GM23338 (cell line): ENCODE measurements at regions not wholly inside any gene's neighbourhood (a gene's known extent, or its start where the extent isn't known, plus 50 kb on each side); places are given as distances from the start of the nearest gene placed in this dataset.

Source experiments
- ATAC-seq: fragments of 200-7000 bp; cut with Tn5 transposase; 3 replicates; pipeline ENCODE4 v1.9.1; 2020
- DNase-seq: peaks from one replicate; pipeline ENCODE4 v3.0.0-alpha.2; 2015; ENCODE audit warnings: low spot score
- H2AFZ ChIP-seq: fragments of 200-600 bp; sonication (generic); 2 replicates; pipeline ENCODE4 v1.8.0; 2016; ENCODE audit warnings: antibody characterized with exemption, mild to moderate bottlenecking, moderate library complexity
- H3F3A ChIP-seq: fragments of 200-600 bp; sonication (generic); replicated peaks from 2 replicates; pipeline ENCODE4 v1.8.0; 2017; ENCODE audit warnings: antibody characterized with exemption, mixed run types, low read depth
- H3K27ac ChIP-seq: fragments of 200-600 bp; sonication (generic); 2 replicates; pipeline ENCODE4 v1.6.1; 2016; ENCODE audit warnings: low read depth
- H3K27me3 ChIP-seq: fragments of 200-600 bp; sonication (generic); 2 replicates; pipeline ENCODE4 v1.8.0; 2016; ENCODE audit warnings: mild to moderate bottlenecking, mixed run types, moderate library complexity; ENCODE audit not compliant: insufficient read depth
- H3K36me3 ChIP-seq: fragments of 200-600 bp; sonication (generic); 2 replicates; pipeline ENCODE4 v1.8.0; 2016; ENCODE audit warnings: mild to moderate bottlenecking; ENCODE audit not compliant: insufficient read depth
- H3K4me1 ChIP-seq: fragments of 200-600 bp; sonication (generic); 2 replicates; pipeline ENCODE4 v1.8.0; 2016; ENCODE audit warnings: mild to moderate bottlenecking, moderate library complexity; ENCODE audit not compliant: insufficient read depth
- H3K4me2 ChIP-seq: fragments of 200-600 bp; sonication (generic); 2 replicates; pipeline ENCODE4 v1.7.1; 2017; ENCODE audit warnings: mixed run types
- H3K4me3 ChIP-seq: fragments of 200-600 bp; sonication (generic); 2 replicates; pipeline ENCODE4 v1.6.1; 2016; ENCODE audit warnings: mixed run types
- H3K79me2 ChIP-seq: fragments of 200-600 bp; sonication (generic); replicated peaks from 2 replicates; pipeline ENCODE4 v1.8.0; 2017; ENCODE audit warnings: mild to moderate bottlenecking; ENCODE audit not compliant: insufficient read depth
- H3K9me2 ChIP-seq: fragments of 200-600 bp; sonication (generic); 2 replicates; pipeline ENCODE4 v1.8.0; 2017; ENCODE audit not compliant: insufficient read depth
- H4K20me1 ChIP-seq: fragments of 200-600 bp; sonication (generic); replicated peaks from 2 replicates; pipeline ENCODE4 v1.8.0; 2017; ENCODE audit warnings: mild to moderate bottlenecking; ENCODE audit not compliant: insufficient read depth
- H3K27ac Mint-ChIP-seq: 2 replicates; pipeline ENCODE4 v1.8.0; 2020; ENCODE audit warnings: inconsistent platforms, mild to moderate bottlenecking, moderate library complexity, mixed read lengths
- H3K27me3 Mint-ChIP-seq: 3 replicates; pipeline ENCODE4 v1.8.0; 2022; ENCODE audit warnings: low read depth, mild to moderate bottlenecking, moderate library complexity, mixed read lengths, inconsistent platforms; ENCODE audit not compliant: insufficient read depth, poor library complexity
- H3K36me3 Mint-ChIP-seq: 3 replicates; pipeline ENCODE4 v1.8.0; 2021; ENCODE audit warnings: low read depth, mild to moderate bottlenecking, inconsistent platforms, moderate library complexity, mixed read lengths
- H3K4me1 Mint-ChIP-seq: 3 replicates; pipeline ENCODE4 v1.8.0; 2020; ENCODE audit warnings: mild to moderate bottlenecking, inconsistent platforms, mixed read lengths
- H3K4me3 Mint-ChIP-seq: 3 replicates; pipeline ENCODE4 v1.8.0; 2021; ENCODE audit warnings: moderate library complexity, mild to moderate bottlenecking, inconsistent platforms, mixed read lengths
- H3K9me3 Mint-ChIP-seq: 3 replicates; pipeline ENCODE4 v1.8.0; 2020; ENCODE audit warnings: moderate library complexity, mild to moderate bottlenecking, inconsistent platforms, mixed read lengths
- CREB1 ChIP-seq: fragments of 250-450 bp; sonication (Bioruptor Pico); IDR thresholded peaks from 2 replicates; pipeline ENCODE4 v1.5.0; 2020; ENCODE audit warnings: low read depth, mild to moderate bottlenecking, moderate library complexity
- NANOG ChIP-seq: IDR thresholded peaks from 2 replicates; pipeline ENCODE4 v1.6.1; 2016; ENCODE audit warnings: antibody characterized with exemption, borderline replicate concordance
- POLR2AphosphoS5 ChIP-seq: IDR thresholded peaks from 2 replicates; pipeline ENCODE4 v1.6.1; 2016; ENCODE audit warnings: antibody characterized with exemption, low read depth
- STAT1 ChIP-seq: IDR thresholded peaks from one replicate; pipeline ENCODE4 v1.6.1; 2016; ENCODE audit warnings: antibody characterized with exemption; ENCODE audit not compliant: unreplicated experiment
- ZNF331 ChIP-seq: fragments of 250-450 bp; sonication (Bioruptor Pico); IDR thresholded peaks from 2 replicates; pipeline ENCODE4 v1.5.0; 2020; ENCODE audit warnings: low read depth, mild to moderate bottlenecking, moderate library complexity
- TF ChIP-seq, protein P1 (sequence below), 2 experiments: fragments of 200-600 bp in 1 of 2; sonication (generic) in 1 of 2; conservative IDR thresholded peaks; 2 replicates each; pipeline versions ENCODE4 v1.5.1 to v1.6.1; 2016 to 2017; ENCODE audit warnings: antibody characterized with exemption in 2 of 2, low read depth in 2 of 2, mild to moderate bottlenecking in 2 of 2, moderate library complexity in 1 of 2
- TF ChIP-seq, protein P2 (sequence below): IDR thresholded peaks from one replicate; pipeline ENCODE4 v1.6.1; 2018; ENCODE audit warnings: antibody characterized with exemption; ENCODE audit not compliant: unreplicated experiment
- TF ChIP-seq, protein P3 (sequence below): fragments of 250-450 bp; sonication (Bioruptor Pico); IDR thresholded peaks from 2 replicates; pipeline ENCODE4 v1.5.0; 2020; ENCODE audit warnings: mild to moderate bottlenecking, moderate library complexity

DNA sequence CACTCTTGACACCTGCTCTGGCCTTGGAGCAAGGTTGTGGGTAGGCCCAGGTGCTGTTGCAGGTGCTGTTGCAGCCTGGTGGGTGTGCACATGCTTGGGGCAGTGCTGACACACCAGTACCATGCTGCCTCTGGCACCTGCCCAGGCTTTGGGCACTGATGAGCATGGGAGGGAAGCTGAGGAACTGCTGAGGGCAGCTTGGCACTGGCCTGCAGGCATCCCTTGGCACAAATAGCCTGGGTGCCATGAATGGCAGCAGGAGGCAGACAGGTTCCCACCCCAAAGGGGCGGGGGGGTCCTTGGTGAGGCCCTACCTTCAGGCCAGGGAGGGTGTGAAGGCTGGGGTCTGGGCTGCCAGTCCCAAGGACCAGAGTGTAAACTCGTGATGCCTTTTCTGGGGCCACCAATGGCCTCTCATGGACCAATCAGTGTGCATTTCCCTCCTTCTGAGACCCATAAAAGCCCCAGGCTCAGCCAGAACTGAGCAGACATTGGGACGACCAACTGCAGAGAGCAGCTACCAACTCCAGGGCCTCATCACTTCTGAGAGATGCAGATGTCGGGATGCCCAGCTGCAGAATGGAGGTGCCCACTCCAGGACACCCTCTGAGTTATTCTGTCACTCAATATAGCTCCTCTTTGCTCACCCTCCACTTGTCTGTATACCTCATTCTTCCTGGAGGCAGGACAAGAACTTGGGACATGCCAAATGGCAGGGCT is 547.4 kb downstream of the ZWINT start:
- H3K27ac ChIP-seq: no peak overlapping the region
- ATAC-seq (no peak), DNase-seq (no peak)
- no peaks in the 10 kb centered on the region for H3K79me2 ChIP-seq
- Mint-ChIP-seq H3K27ac (no peak overlapping the region), H3K4me1 (peaks cover 12% of the 10 kb centered on the region; the same call in 2 of the 3 replicates), H3K9me3 (peaks cover 37% of the 10 kb centered on the region), H3K27me3 (no peaks in the 10 kb centered on the region), H3K36me3 (peaks cover 28% of the 10 kb centered on the region), H3K4me3 (no peak overlapping the region)
- no peaks in the 10 kb centered on the region for H4K20me1 ChIP-seq
- H3K4me3 ChIP-seq: no peak overlapping the region
- 0 out of 2 replicates have a peak, but pooled peaks cover 3% of the 10 kb centered on the region for H3K9me2 ChIP-seq
- H3K4me2 ChIP-seq: no peak overlapping the region
- H3K4me1 ChIP-seq: peaks cover 7% of the 10 kb centered on the region
- H3K36me3 ChIP-seq: no peaks in the 10 kb centered on the region; the same call in 1 of the 2 replicates
- TF ChIP-seq STAT1: no peak
- TF ChIP-seq NANOG: no peak
- TF ChIP-seq, protein P1, sequence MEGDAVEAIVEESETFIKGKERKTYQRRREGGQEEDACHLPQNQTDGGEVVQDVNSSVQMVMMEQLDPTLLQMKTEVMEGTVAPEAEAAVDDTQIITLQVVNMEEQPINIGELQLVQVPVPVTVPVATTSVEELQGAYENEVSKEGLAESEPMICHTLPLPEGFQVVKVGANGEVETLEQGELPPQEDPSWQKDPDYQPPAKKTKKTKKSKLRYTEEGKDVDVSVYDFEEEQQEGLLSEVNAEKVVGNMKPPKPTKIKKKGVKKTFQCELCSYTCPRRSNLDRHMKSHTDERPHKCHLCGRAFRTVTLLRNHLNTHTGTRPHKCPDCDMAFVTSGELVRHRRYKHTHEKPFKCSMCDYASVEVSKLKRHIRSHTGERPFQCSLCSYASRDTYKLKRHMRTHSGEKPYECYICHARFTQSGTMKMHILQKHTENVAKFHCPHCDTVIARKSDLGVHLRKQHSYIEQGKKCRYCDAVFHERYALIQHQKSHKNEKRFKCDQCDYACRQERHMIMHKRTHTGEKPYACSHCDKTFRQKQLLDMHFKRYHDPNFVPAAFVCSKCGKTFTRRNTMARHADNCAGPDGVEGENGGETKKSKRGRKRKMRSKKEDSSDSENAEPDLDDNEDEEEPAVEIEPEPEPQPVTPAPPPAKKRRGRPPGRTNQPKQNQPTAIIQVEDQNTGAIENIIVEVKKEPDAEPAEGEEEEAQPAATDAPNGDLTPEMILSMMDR (conservative IDR thresholded peaks at IDR 0.05; ENCODE audit: low read depth in 2 of 2): no peak
- TF ChIP-seq, protein P2, sequence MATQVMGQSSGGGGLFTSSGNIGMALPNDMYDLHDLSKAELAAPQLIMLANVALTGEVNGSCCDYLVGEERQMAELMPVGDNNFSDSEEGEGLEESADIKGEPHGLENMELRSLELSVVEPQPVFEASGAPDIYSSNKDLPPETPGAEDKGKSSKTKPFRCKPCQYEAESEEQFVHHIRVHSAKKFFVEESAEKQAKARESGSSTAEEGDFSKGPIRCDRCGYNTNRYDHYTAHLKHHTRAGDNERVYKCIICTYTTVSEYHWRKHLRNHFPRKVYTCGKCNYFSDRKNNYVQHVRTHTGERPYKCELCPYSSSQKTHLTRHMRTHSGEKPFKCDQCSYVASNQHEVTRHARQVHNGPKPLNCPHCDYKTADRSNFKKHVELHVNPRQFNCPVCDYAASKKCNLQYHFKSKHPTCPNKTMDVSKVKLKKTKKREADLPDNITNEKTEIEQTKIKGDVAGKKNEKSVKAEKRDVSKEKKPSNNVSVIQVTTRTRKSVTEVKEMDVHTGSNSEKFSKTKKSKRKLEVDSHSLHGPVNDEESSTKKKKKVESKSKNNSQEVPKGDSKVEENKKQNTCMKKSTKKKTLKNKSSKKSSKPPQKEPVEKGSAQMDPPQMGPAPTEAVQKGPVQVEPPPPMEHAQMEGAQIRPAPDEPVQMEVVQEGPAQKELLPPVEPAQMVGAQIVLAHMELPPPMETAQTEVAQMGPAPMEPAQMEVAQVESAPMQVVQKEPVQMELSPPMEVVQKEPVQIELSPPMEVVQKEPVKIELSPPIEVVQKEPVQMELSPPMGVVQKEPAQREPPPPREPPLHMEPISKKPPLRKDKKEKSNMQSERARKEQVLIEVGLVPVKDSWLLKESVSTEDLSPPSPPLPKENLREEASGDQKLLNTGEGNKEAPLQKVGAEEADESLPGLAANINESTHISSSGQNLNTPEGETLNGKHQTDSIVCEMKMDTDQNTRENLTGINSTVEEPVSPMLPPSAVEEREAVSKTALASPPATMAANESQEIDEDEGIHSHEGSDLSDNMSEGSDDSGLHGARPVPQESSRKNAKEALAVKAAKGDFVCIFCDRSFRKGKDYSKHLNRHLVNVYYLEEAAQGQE: no peak
- no peak for TF ChIP-seq ZNF331 (CRISPR knock-in tag)
- no peak for TF ChIP-seq POLR2AphosphoS5
- no peak for TF ChIP-seq CREB1 (CRISPR knock-in tag)
- TF ChIP-seq, protein P3, sequence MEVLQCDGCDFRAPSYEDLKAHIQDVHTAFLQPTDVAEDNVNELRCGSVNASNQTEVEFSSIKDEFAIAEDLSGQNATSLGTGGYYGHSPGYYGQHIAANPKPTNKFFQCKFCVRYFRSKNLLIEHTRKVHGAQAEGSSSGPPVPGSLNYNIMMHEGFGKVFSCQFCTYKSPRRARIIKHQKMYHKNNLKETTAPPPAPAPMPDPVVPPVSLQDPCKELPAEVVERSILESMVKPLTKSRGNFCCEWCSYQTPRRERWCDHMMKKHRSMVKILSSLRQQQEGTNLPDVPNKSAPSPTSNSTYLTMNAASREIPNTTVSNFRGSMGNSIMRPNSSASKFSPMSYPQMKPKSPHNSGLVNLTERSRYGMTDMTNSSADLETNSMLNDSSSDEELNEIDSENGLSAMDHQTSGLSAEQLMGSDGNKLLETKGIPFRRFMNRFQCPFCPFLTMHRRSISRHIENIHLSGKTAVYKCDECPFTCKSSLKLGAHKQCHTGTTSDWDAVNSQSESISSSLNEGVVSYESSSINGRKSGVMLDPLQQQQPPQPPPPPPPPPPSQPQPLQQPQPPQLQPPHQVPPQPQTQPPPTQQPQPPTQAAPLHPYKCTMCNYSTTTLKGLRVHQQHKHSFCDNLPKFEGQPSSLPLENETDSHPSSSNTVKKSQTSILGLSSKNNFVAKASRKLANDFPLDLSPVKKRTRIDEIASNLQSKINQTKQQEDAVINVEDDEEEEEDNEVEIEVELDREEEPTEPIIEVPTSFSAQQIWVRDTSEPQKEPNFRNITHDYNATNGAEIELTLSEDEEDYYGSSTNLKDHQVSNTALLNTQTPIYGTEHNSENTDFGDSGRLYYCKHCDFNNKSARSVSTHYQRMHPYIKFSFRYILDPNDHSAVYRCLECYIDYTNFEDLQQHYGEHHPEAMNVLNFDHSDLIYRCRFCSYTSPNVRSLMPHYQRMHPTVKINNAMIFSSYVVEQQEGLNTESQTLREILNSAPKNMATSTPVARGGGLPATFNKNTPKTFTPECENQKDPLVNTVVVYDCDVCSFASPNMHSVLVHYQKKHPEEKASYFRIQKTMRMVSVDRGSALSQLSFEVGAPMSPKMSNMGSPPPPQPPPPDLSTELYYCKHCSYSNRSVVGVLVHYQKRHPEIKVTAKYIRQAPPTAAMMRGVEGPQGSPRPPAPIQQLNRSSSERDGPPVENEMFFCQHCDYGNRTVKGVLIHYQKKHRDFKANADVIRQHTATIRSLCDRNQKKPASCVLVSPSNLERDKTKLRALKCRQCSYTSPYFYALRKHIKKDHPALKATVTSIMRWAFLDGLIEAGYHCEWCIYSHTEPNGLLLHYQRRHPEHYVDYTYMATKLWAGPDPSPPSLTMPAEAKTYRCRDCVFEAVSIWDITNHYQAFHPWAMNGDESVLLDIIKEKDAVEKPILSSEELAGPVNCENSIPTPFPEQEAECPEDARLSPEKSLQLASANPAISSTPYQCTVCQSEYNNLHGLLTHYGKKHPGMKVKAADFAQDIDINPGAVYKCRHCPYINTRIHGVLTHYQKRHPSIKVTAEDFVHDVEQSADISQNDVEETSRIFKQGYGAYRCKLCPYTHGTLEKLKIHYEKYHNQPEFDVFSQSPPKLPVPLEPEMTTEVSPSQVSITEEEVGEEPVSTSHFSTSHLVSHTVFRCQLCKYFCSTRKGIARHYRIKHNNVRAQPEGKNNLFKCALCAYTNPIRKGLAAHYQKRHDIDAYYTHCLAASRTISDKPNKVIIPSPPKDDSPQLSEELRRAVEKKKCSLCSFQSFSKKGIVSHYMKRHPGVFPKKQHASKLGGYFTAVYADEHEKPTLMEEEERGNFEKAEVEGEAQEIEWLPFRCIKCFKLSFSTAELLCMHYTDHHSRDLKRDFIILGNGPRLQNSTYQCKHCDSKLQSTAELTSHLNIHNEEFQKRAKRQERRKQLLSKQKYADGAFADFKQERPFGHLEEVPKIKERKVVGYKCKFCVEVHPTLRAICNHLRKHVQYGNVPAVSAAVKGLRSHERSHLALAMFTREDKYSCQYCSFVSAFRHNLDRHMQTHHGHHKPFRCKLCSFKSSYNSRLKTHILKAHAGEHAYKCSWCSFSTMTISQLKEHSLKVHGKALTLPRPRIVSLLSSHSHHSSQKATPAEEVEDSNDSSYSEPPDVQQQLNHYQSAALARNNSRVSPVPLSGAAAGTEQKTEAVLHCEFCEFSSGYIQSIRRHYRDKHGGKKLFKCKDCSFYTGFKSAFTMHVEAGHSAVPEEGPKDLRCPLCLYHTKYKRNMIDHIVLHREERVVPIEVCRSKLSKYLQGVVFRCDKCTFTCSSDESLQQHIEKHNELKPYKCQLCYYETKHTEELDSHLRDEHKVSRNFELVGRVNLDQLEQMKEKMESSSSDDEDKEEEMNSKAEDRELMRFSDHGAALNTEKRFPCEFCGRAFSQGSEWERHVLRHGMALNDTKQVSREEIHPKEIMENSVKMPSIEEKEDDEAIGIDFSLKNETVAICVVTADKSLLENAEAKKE (CRISPR knock-in tag): no peak
- no peaks in the 10 kb centered on the region for H3F3A ChIP-seq
- no peak overlapping the region for H2AFZ ChIP-seq
- H3K27me3 ChIP-seq: no peaks in the 10 kb centered on the region
